ENCODE measurements at regions not wholly inside any gene's neighbourhood (a gene's known extent, or its start where the extent isn't known, plus 50 kb on each side); places are given as distances from the start of the nearest gene placed in this dataset.

DNA sequence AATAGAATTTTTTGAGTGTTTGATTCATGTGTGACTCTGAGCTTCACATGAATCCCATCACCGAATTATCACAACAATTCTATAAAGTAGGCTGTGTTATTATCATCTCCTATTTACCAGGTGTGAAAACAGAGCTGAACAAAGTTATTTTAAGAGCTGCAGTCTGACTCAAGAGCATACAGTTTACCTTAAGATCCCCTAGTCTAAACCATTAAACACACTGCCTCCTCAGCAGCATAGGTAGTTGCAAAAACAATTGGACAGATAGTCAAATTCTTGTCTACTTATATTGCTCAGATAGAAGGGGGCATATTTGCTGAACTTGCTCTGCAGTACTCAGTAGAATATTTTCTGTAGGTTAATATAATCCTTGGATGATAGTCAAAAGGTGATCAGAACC lies 219.8 kb upstream of the ATP2B1 start:
- no peak for DNase-seq
- no peak overlapping the region for H3K14ac ChIP-seq (ENCODE audit: insufficient read depth, low read length)
- H2AK5ac ChIP-seq (ENCODE audit: insufficient read length, low read length): no peak overlapping the region
- TF ChIP-seq, protein P1, sequence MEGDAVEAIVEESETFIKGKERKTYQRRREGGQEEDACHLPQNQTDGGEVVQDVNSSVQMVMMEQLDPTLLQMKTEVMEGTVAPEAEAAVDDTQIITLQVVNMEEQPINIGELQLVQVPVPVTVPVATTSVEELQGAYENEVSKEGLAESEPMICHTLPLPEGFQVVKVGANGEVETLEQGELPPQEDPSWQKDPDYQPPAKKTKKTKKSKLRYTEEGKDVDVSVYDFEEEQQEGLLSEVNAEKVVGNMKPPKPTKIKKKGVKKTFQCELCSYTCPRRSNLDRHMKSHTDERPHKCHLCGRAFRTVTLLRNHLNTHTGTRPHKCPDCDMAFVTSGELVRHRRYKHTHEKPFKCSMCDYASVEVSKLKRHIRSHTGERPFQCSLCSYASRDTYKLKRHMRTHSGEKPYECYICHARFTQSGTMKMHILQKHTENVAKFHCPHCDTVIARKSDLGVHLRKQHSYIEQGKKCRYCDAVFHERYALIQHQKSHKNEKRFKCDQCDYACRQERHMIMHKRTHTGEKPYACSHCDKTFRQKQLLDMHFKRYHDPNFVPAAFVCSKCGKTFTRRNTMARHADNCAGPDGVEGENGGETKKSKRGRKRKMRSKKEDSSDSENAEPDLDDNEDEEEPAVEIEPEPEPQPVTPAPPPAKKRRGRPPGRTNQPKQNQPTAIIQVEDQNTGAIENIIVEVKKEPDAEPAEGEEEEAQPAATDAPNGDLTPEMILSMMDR (conservative IDR thresholded peaks at IDR 0.05): no peak
- no peak overlapping the region for H2AFZ ChIP-seq (ENCODE audit: low read length)
- no CpG with 5 or more reads among the region's 1 CpG for WGBS (ENCODE audit: extremely low coverage, insufficient read length, low lambda C conversion rate)
- H3K27me3 ChIP-seq (ENCODE audit: insufficient read depth, low read length): no peaks in the 10 kb centered on the region
- no peak overlapping the region for H3K4me2 ChIP-seq (ENCODE audit: insufficient read depth, insufficient read length, low read length)
- no peak overlapping the region for H2BK20ac ChIP-seq (ENCODE audit: low read depth, low read length, poor library complexity, severe bottlenecking)
- H3K4me1 ChIP-seq (ENCODE audit: insufficient read depth, low read length): no peaks in the 10 kb centered on the region
- H3K23ac ChIP-seq (ENCODE audit: insufficient read length, low read depth, low read length): no peak overlapping the region
- no peak overlapping the region for H2BK15ac ChIP-seq (ENCODE audit: low read depth, low read length)
- H3K18ac ChIP-seq (ENCODE audit: insufficient read length, low read depth, low read length): no peak overlapping the region
- Mint-ChIP-seq H3K36me3 (ENCODE audit: insufficient read depth in 1 of 3, low read depth in 3 of 3) (no peaks in the 10 kb centered on the region), H3K27ac (no peak overlapping the region), H3K4me1 (peaks cover 4 to 11% of the 10 kb centered on the region in 2 experiments; a peak in 3 of 4 replicates), H3K27me3 (ENCODE audit: low read depth) (no peaks in the 10 kb centered on the region), H3K4me3 (no peak overlapping the region), H3K9me3 (no peaks in the 10 kb centered on the region)
- no peak overlapping the region for H2BK12ac ChIP-seq (ENCODE audit: insufficient read length, low read depth, low read length)
- H3K27ac ChIP-seq (ENCODE audit: insufficient read length, low read depth, low read length): no peak overlapping the region
- no peak overlapping the region for H4K8ac ChIP-seq (replicated peaks; ENCODE audit: insufficient read length, low read depth, low read length)
- no peaks in the 10 kb centered on the region for H3K9me3 ChIP-seq (ENCODE audit: control insufficient read depth, low read depth, low read length)
- H2BK5ac ChIP-seq (ENCODE audit: insufficient read length, low read length): no peak overlapping the region
- no peaks in the 10 kb centered on the region for H4K20me1 ChIP-seq (ENCODE audit: control insufficient read depth, insufficient read depth, insufficient read length)
- no peak overlapping the region for H4K91ac ChIP-seq (ENCODE audit: insufficient read length, low read depth, low read length)
- no peak overlapping the region for H3K4ac ChIP-seq (ENCODE audit: low read depth, low read length)
- H3K23me2 ChIP-seq (ENCODE audit: insufficient read length, low read depth, low read length, poor library complexity, severe bottlenecking): no peaks in the 10 kb centered on the region
- no peak overlapping the region for H3K9ac ChIP-seq (ENCODE audit: extremely low read depth, insufficient read length, low read length)
- H3K56ac ChIP-seq (ENCODE audit: insufficient read length, low read depth, low read length): no peak overlapping the region
- no peak overlapping the region for H3T11ph ChIP-seq (ENCODE audit: low read length)
- no peaks in the 10 kb centered on the region for H3K79me1 ChIP-seq (ENCODE audit: insufficient read depth, low read depth, low read length, poor library complexity, severe bottlenecking)
- H4K5ac ChIP-seq (ENCODE audit: insufficient read length, low read depth, low read length): no peak overlapping the region
- no peak overlapping the region for H2BK120ac ChIP-seq (ENCODE audit: low read depth, low read length, poor library complexity, severe bottlenecking)
- no peaks in the 10 kb centered on the region for H3K79me2 ChIP-seq (ENCODE audit: insufficient read depth, low read length)

Measured in H9 (cell line).